Right lobe of liver (tissue), 4 donors: ENCODE measurements at regions not wholly inside any gene's neighbourhood (a gene's known extent, or its start where the extent isn't known, plus 50 kb on each side); places are given as distances from the start of the nearest gene placed in this dataset.

Experiments
- POLR2A ChIP-seq: fragments of 450-650 bp; IDR thresholded peaks from one replicate; pipeline ENCODE4 v1.6.1; 2017; ENCODE audit warnings: antibody characterized with exemption, mild to moderate bottlenecking
- TF ChIP-seq, protein P1 (sequence below), 4 donors: fragments of 200-600 bp in 3 of 4; fragments of 450-650 bp in 1 of 4; IDR thresholded peaks; one replicate each; pipeline versions ENCODE4 v1.5.1 to v1.8.0; 2016 to 2022; ENCODE audit warnings: antibody characterized with exemption in 4 of 4, mild to moderate bottlenecking in 2 of 4
- donor health status: DM: no; HTN: no; CAD: no.
- donor health status: DM: no; HTN: no; CAD: no.
- donor health status: DM: no; HTN: yes; CAD: no.

DNA sequence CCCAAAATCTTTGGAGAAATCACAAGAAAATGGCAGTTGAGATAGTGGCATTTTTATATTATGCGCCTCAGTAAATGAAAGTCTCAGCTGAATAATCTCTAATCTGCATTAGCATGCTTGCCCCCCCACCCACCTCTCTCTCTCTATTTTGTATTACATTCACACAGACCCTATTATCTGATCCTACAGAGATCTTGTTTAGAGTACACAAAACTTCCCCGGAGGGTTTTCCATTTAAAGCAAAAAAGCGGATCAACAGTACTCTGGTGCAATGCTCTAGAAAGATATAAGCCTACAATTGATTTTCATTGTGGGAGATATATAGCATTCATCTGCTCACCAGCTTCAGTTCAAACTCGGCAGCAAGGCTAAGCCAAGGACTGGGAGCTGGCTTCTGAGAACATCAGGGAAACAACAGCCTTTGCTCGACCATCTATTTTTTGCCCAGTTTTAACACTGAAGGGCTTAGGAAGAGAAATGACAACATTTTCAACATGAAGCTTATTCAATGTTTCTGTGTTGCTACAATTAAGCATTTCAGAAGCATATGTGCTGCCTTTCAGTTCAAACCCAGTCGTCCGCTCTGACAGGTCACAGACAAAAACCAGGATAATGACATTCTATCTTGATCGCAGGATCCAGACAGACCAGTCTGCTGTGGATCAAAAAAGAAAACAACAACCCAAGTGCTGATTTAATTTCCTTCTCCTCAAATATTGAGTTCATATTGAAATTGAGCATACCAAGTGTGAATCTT is 137.6 kb upstream of the ATXN1 start:
- TF ChIP-seq, protein P1, sequence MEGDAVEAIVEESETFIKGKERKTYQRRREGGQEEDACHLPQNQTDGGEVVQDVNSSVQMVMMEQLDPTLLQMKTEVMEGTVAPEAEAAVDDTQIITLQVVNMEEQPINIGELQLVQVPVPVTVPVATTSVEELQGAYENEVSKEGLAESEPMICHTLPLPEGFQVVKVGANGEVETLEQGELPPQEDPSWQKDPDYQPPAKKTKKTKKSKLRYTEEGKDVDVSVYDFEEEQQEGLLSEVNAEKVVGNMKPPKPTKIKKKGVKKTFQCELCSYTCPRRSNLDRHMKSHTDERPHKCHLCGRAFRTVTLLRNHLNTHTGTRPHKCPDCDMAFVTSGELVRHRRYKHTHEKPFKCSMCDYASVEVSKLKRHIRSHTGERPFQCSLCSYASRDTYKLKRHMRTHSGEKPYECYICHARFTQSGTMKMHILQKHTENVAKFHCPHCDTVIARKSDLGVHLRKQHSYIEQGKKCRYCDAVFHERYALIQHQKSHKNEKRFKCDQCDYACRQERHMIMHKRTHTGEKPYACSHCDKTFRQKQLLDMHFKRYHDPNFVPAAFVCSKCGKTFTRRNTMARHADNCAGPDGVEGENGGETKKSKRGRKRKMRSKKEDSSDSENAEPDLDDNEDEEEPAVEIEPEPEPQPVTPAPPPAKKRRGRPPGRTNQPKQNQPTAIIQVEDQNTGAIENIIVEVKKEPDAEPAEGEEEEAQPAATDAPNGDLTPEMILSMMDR (IDR thresholded peaks at IDR 0.05): no peak
- TF ChIP-seq POLR2A: no peak
